ENCODE measurements at regions not wholly inside any gene's neighbourhood (a gene's known extent, or its start where the extent isn't known, plus 50 kb on each side); places are given as distances from the start of the nearest gene placed in this dataset.
"Not testable (repeated sequence)": the region's sequence is repeated elsewhere in the genome, so short reads cannot be mapped to it uniquely, and the experiment has no call there.

DNA sequence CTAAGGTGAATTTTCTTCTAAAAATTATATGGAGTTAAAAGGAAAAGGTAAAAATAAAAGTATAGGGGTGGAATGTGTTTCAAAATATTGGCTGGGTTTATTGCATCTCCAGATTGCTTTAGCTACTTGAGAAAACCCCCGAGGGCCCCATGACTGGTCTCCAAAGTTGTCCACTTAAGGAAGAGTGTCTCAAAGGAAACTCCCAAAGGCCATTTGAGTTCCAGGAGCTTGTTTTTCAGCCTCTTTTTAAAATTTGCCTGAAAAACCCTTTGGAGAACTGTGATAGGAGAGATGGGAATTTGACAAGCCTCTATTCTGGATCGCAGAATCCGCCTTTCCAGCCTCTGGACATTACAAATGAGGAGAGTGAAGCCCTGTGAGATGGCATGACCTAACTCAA lies 225.6 kb downstream of the ZNF326 start:
- no peak for DNase-seq
- H3K4me2 ChIP-seq (ENCODE audit: insufficient read depth, low read length): no peak overlapping the region
- no peaks in the 10 kb centered on the region for H3K27me3 ChIP-seq (ENCODE audit: insufficient read depth, low read length, poor library complexity)
- no peaks in the 10 kb centered on the region for H3K79me2 ChIP-seq (ENCODE audit: insufficient read depth, low read length)
- peaks cover 8% of the 10 kb centered on the region; the same call in 1 of the 2 replicates for H3K4me1 ChIP-seq (ENCODE audit: insufficient read depth, low read length)
- H3K36me3 ChIP-seq (ENCODE audit: insufficient read depth, low read length): no peaks in the 10 kb centered on the region
- H4K20me1 ChIP-seq (ENCODE audit: insufficient read depth, low read length): no peaks in the 10 kb centered on the region
- TF ChIP-seq, protein P1, sequence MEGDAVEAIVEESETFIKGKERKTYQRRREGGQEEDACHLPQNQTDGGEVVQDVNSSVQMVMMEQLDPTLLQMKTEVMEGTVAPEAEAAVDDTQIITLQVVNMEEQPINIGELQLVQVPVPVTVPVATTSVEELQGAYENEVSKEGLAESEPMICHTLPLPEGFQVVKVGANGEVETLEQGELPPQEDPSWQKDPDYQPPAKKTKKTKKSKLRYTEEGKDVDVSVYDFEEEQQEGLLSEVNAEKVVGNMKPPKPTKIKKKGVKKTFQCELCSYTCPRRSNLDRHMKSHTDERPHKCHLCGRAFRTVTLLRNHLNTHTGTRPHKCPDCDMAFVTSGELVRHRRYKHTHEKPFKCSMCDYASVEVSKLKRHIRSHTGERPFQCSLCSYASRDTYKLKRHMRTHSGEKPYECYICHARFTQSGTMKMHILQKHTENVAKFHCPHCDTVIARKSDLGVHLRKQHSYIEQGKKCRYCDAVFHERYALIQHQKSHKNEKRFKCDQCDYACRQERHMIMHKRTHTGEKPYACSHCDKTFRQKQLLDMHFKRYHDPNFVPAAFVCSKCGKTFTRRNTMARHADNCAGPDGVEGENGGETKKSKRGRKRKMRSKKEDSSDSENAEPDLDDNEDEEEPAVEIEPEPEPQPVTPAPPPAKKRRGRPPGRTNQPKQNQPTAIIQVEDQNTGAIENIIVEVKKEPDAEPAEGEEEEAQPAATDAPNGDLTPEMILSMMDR (IDR thresholded peaks at IDR 0.05; ENCODE audit: borderline replicate concordance, extremely low read depth, low read length, poor library complexity, severe bottlenecking): no peak
- no peak for TF ChIP-seq EZH2 (IDR thresholded peaks at IDR 0.05; ENCODE audit: borderline replicate concordance, low read depth, low read length, severe bottlenecking)
- no peak overlapping the region for H3K9ac ChIP-seq (ENCODE audit: low read depth, low read length)
- ATAC-seq (ENCODE audit: insufficient read depth, low read depth): no peak
- peaks cover 5% of the 10 kb centered on the region for H3K9me3 ChIP-seq (ENCODE audit: insufficient read depth, low read length, severe bottlenecking)
- H3K27ac ChIP-seq (ENCODE audit: low read length): no peak overlapping the region
- no peak overlapping the region for H2AFZ ChIP-seq (ENCODE audit: low read depth, low read length)
- H3K4me3 ChIP-seq (ENCODE audit: low read depth in 1 of 2, low read length in 2 of 2): no peak overlapping the region

DNA sequence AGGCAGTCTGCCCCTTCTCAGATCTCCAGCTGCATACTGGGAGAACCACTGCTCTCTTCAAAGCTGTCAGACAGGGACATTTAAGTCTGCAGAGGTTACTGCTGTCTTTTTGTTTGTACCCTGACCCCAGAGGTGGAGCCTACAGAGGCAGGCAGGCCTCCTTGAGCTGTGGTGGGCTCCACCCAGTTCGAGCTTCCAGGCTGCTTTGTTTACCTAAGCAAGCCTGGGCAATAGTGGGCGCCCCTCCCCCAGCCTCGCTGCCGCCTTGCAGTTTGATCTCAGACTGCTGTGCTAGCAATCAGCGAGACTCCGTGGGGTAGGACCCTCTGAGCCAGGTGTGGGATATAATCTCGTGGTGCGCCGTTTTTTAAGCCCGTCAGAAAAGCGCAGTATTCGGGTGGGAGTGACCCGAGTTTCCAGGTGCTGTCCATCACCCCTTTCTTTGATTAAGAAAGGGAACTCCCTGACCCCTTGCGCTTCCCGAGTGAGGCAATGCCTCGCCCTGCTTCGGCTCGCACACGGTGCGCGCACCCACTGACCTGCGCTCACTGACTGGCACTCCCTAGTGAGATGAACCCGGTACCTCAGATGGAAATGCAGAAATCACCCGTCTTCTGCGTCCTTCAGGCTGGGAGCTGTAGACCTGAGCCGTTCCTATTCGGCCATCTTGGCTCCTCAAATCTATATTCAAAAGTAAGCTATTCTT lies 224.4 kb downstream of the ZNF326 start:
- not testable (repeated sequence) for H3K9ac ChIP-seq (ENCODE audit: low read depth, low read length); H3K4me2 ChIP-seq (ENCODE audit: insufficient read depth, low read length); H3K9me3 ChIP-seq (ENCODE audit: insufficient read depth, low read length, severe bottlenecking); H3K27ac ChIP-seq (ENCODE audit: low read length); H3K4me1 ChIP-seq (ENCODE audit: insufficient read depth, low read length); H3K27me3 ChIP-seq (ENCODE audit: insufficient read depth, low read length, poor library complexity); ATAC-seq (ENCODE audit: insufficient read depth, low read depth); H4K20me1 ChIP-seq (ENCODE audit: insufficient read depth, low read length); H3K4me3 ChIP-seq (ENCODE audit: low read depth in 1 of 2, low read length in 2 of 2); H3K79me2 ChIP-seq (ENCODE audit: insufficient read depth, low read length); H2AFZ ChIP-seq (ENCODE audit: low read depth, low read length); DNase-seq; H3K36me3 ChIP-seq (ENCODE audit: insufficient read depth, low read length)

DNA sequence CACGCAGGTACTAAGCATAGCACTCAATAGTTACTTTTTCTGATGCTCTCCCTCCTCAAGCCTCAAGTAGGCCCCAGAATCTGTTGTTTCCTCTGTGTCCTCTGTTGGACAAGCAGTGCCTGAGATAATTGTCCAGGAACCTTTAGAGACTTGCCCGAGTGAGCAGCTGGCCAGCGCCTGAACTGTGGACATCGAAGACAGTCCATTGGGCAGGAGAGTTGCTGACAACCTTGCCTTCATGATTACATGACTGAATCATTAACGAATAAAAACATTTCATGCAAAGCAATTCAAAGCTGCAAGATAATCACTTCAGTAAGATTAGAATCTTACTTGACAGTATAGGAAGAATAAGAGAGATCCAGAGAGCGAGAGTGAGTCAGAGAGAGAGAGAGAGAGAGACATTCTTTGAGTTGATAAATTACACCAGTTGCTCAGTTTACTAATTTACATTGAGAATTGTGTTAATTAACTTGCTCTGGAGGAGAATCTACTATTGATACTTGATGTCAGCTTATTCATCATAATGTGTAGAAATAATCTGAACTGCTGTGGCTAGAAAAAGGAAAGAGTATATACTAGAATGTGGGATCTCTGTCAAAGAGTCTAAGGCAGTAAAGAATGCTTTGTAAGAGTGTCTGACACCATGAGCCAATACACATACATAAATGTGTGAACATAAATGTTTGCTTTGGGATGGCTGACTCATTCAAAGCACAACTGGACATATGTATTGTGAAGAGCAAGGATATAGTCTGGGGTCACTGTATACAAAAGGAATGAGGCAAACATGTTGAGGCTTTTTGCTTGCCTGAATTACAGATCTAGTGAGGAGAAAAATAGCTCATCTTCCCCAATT lies 216.0 kb downstream of the ZNF326 start:
- no peaks in the 10 kb centered on the region for H3K36me3 ChIP-seq (ENCODE audit: insufficient read depth, low read length)
- H4K20me1 ChIP-seq (ENCODE audit: insufficient read depth, low read length): no peaks in the 10 kb centered on the region
- H3K9ac ChIP-seq (ENCODE audit: low read depth, low read length): no peak overlapping the region
- TF ChIP-seq, protein P1 (IDR thresholded peaks at IDR 0.05; ENCODE audit: borderline replicate concordance, extremely low read depth, low read length, poor library complexity, severe bottlenecking): no peak
- TF ChIP-seq EZH2 (IDR thresholded peaks at IDR 0.05; ENCODE audit: borderline replicate concordance, low read depth, low read length, severe bottlenecking): no peak
- no peak overlapping the region for H3K4me2 ChIP-seq (ENCODE audit: insufficient read depth, low read length)
- no peak overlapping the region for H3K27ac ChIP-seq (ENCODE audit: low read length)
- H3K27me3 ChIP-seq (ENCODE audit: insufficient read depth, low read length, poor library complexity): no peaks in the 10 kb centered on the region
- no peaks in the 10 kb centered on the region for H3K9me3 ChIP-seq (ENCODE audit: insufficient read depth, low read length, severe bottlenecking)
- DNase-seq (no peak), ATAC-seq (ENCODE audit: insufficient read depth, low read depth) (no peak)
- no peak overlapping the region for H2AFZ ChIP-seq (ENCODE audit: low read depth, low read length)
- no peaks in the 10 kb centered on the region for H3K4me1 ChIP-seq (ENCODE audit: insufficient read depth, low read length)
- no peak overlapping the region for H3K4me3 ChIP-seq (ENCODE audit: low read depth in 1 of 2, low read length in 2 of 2)
- no peaks in the 10 kb centered on the region for H3K79me2 ChIP-seq (ENCODE audit: insufficient read depth, low read length)

DNA sequence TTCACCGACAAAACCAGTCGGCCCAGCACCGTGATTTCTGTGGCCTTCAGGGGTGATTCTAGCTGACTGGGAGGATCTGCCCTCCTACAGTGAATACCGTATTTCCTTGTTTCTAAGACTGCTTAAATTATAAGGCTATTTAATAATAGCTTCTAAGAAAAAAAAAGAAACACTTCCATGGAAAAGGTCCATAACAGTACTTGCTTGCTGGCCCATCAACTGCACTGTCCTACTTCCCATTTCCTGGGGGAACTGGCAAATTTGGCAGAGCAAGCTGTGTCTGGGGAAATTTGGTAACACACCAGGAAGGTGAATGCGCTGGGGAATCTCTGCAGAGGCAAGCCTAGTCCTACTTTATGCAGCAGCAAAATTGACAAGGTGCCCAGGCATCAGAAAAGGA lies 214.0 kb downstream of the ZNF326 start:
- Histone ChIP-seq H3K9me3 (ENCODE audit: insufficient read depth, low read length, severe bottlenecking) (no peaks in the 10 kb centered on the region), H3K4me1 (ENCODE audit: insufficient read depth, low read length) (no peaks in the 10 kb centered on the region), H3K27me3 (ENCODE audit: insufficient read depth, low read length, poor library complexity) (no peaks in the 10 kb centered on the region), H4K20me1 (ENCODE audit: insufficient read depth, low read length) (no peaks in the 10 kb centered on the region), H3K36me3 (ENCODE audit: insufficient read depth, low read length) (no peaks in the 10 kb centered on the region), H3K4me3 (ENCODE audit: low read depth in 1 of 2, low read length in 2 of 2) (no peak overlapping the region), H2AFZ (ENCODE audit: low read depth, low read length) (no peak overlapping the region), H3K9ac (ENCODE audit: low read depth, low read length) (no peak overlapping the region), H3K4me2 (ENCODE audit: insufficient read depth, low read length) (no peak overlapping the region), H3K27ac (ENCODE audit: low read length) (no peak overlapping the region), H3K79me2 (ENCODE audit: insufficient read depth, low read length) (no peaks in the 10 kb centered on the region)
- DNase-seq (no peak), ATAC-seq (ENCODE audit: insufficient read depth, low read depth) (no peak)
- TF ChIP-seq, protein P1 (IDR thresholded peaks at IDR 0.05; ENCODE audit: borderline replicate concordance, extremely low read depth, low read length, poor library complexity, severe bottlenecking): no peak
- TF ChIP-seq EZH2 (IDR thresholded peaks at IDR 0.05; ENCODE audit: borderline replicate concordance, low read depth, low read length, severe bottlenecking): no peak

All from DND-41 (cell line).